ENCODE measurements at regions not wholly inside any gene's neighbourhood (a gene's known extent, or its start where the extent isn't known, plus 50 kb on each side); places are given as distances from the start of the nearest gene placed in this dataset.

DNA sequence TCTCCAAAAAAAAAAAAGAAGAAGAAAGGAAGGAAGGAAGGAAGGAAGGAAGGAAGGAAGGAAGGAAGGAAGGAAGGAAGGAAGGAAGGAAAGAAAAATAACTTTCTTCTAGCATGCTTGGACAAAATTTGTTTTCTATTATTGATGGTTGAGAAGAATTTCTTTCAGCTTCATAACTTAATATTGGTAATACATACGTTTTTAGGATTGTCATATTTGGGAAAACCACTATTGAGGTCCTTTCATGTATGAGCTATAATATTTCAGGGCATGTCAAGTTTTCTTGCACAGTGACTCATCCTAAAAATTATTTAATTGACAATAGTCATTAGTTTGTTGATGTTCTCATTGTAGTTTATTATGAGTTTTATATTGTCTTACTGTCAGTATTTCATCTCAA, 66.4 kb upstream of the PKDCC start:
- Histone ChIP-seq H3K4me1 (no peaks in the 10 kb centered on the region), H3K27ac (no peak overlapping the region), H3K9me3 (no peaks in the 10 kb centered on the region), H3K4me3 (no peak overlapping the region), H3K27me3 (no peaks in the 10 kb centered on the region), H3K36me3 (no peaks in the 10 kb centered on the region)
- intact Hi-C loops (cut with DNase I) = no loop called here
- ATAC-seq = no peak
- TF ChIP-seq, protein P1, sequence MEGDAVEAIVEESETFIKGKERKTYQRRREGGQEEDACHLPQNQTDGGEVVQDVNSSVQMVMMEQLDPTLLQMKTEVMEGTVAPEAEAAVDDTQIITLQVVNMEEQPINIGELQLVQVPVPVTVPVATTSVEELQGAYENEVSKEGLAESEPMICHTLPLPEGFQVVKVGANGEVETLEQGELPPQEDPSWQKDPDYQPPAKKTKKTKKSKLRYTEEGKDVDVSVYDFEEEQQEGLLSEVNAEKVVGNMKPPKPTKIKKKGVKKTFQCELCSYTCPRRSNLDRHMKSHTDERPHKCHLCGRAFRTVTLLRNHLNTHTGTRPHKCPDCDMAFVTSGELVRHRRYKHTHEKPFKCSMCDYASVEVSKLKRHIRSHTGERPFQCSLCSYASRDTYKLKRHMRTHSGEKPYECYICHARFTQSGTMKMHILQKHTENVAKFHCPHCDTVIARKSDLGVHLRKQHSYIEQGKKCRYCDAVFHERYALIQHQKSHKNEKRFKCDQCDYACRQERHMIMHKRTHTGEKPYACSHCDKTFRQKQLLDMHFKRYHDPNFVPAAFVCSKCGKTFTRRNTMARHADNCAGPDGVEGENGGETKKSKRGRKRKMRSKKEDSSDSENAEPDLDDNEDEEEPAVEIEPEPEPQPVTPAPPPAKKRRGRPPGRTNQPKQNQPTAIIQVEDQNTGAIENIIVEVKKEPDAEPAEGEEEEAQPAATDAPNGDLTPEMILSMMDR (IDR thresholded peaks at IDR 0.05) = no peak
- 74 to 89% methylated on average over 1 of the region's 1 CpG for WGBS, 2 donors
- DNase-seq = no peak

DNA sequence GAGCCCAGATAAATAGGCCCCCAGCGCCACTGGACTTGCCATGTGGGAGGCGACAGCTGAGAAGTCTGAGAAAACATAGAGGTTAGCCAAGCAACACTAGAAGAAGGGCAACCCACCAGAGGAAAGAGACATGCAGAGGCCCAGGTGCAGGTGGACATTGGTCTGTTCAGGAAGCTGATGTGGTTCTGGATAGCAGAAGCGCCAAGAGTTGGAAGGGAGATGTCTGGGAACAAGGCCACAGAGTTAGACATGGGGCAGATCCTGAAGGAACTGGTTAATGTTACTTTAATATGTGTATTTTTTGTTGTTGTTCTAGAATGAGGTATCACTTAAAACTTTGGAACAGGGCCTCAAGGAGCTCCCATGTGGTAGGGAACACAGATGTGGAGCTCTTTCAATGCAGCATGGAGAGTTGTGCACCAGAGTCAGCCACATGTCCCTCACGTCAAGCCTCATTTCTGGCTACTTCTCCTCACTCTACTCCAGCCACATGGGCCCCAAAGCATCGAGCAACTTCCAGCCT, 62.2 kb upstream of the PKDCC start:
- Histone ChIP-seq H3K9me3 (no peaks in the 10 kb centered on the region), H3K27ac (no peak overlapping the region), H3K36me3 (no peaks in the 10 kb centered on the region), H3K4me3 (no peak overlapping the region), H3K27me3 (no peaks in the 10 kb centered on the region), H3K4me1 (peaks cover 0 to 18% (median 6%) of the 10 kb centered on the region in 9 donors)
- intact Hi-C loops (cut with DNase I) = no loop called here
- TF ChIP-seq, protein P1 (IDR thresholded peaks at IDR 0.05) = no peak
- 86 to 93% methylated on average over 5 of the region's 5 CpGs for WGBS, 2 donors
- DNase-seq = no peak
- no peak for ATAC-seq

DNA sequence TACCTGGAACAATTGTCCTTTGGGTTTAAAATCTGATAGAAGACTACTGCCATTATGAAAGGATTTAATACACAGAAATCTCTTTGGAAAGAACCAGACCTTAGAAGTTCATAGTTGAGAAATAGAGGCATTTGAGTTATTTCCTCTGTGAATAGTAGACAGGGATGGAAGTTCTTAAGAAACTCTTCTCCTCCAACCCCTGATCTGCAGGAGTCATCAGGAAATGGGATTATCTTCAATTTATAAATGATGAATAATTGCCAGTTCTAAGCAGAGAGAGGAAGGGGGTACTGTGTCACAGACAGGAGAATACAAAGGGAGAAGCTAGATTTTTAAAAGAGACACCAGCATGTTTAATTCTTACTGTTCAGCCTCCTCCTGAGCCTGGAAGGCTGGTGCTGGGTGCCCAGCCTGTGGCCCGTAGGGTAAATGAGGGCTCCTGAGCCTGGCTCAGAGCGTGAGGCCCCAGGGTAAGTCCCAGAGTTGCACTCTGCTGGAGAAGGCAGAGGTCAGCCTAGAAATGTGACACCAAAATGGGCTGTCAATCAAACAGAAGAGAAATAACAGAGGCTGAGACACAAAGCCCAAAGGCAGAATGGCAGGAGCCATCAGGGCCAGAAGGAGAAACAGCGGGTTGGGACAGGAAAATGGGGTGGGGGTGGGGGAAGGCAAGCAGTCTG, 58.2 kb upstream of the PKDCC start:
- Histone ChIP-seq H3K4me3 (no peak overlapping the region), H3K4me1 (peaks cover 0 to 23% (median 6%) of the 10 kb centered on the region in 9 donors), H3K27ac (peak overlapping the region in 3 of 10 donors; percentile 7 to 28 (median 21)), H3K36me3 (no peaks in the 10 kb centered on the region), H3K9me3 (no peaks in the 10 kb centered on the region), H3K27me3 (no peaks in the 10 kb centered on the region)
- ATAC-seq = no peak
- intact Hi-C loops (cut with DNase I) = no loop called here
- WGBS, 2 donors = 80 to 86% methylated on average over 3 of the region's 3 CpGs
- DNase-seq = no peak
- TF ChIP-seq, protein P1 (IDR thresholded peaks at IDR 0.05) = no peak

DNA sequence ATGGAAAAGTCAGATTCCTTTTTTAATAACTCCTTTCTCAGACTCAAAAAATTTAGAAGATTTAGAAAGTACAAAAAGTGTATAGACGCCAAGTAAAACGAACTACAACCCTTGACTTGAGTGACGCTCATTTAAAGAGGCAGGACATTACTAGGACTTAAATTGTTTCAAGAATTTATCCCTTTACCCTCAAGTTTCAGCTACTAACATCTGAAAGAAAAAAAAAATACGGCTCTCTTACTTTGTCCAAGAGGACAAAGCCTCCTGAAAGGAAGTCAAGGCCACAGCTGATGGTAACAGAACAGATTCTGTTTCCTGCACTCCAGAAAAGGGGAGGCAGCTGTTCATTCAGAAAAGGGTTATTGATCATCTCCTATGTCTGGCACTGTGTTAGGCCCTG, 57.6 kb upstream of the PKDCC start:
- intact Hi-C loops (cut with DNase I) = no loop called here
- WGBS, 2 donors = 50 to 58% methylated on average over 4 of the region's 4 CpGs
- peaks cover 0 to 23% (median 6%) of the 10 kb centered on the region in 9 donors for H3K4me1 ChIP-seq
- H3K36me3 ChIP-seq = no peaks in the 10 kb centered on the region
- ATAC-seq (no peak), DNase-seq (no peak)
- no peaks in the 10 kb centered on the region for H3K27me3 ChIP-seq
- H3K27ac ChIP-seq = peak overlapping the region in 3 of 10 donors; percentile 7 to 28 (median 21)
- no peaks in the 10 kb centered on the region for H3K9me3 ChIP-seq
- H3K4me3 ChIP-seq = no peak overlapping the region
- TF ChIP-seq, protein P1 (IDR thresholded peaks at IDR 0.05) = no peak

Data from heart right ventricle (tissue), 16 donors.